H1 (cell line): ENCODE measurements at regions not wholly inside any gene's neighbourhood (a gene's known extent, or its start where the extent isn't known, plus 50 kb on each side); places are given as distances from the start of the nearest gene placed in this dataset.

Source experiments
- ATF3 ChIP-seq: IDR thresholded peaks from 2 replicates; pipeline ENCODE4 v1.6.1; 2011; ENCODE audit warnings: low read depth, mild to moderate bottlenecking, low read length; ENCODE audit not compliant: insufficient read depth
- CTCF ChIP-seq, 3 experiments: IDR thresholded peaks; 1 replicate in 2 of 3; 2 replicates in 1 of 3; pipeline versions ENCODE4 v1.5.1 to v1.6.1; 2011; ENCODE audit warnings: low read length in 3 of 3, mild to moderate bottlenecking in 3 of 3, inconsistent platforms in 2 of 3, low read depth in 1 of 3, moderate library complexity in 1 of 3; ENCODE audit not compliant: insufficient read depth in 1 of 3; ENCODE audit errors: control extremely low read depth in 1 of 3
- HDAC2 ChIP-seq, 2 experiments: fragments of 300-600 bp in 1 of 2; sonication (generic) in 1 of 2; IDR thresholded peaks; 2 replicates each; pipeline ENCODE4 v1.6.1; 2011 to 2012; ENCODE audit warnings: low read depth in 2 of 2, low read length in 2 of 2, mild to moderate bottlenecking in 2 of 2, moderate library complexity in 2 of 2, borderline replicate concordance in 1 of 2, inconsistent platforms in 1 of 2
- RXRA ChIP-seq: IDR thresholded peaks from 2 replicates; pipeline ENCODE4 v1.6.1; 2011; ENCODE audit warnings: low read depth, mild to moderate bottlenecking, low read length, moderate library complexity; ENCODE audit not compliant: insufficient read depth

- no peak for TF ChIP-seq RXRA
- no peak for TF ChIP-seq HDAC2 (IDR thresholded peaks at IDR 0.05; ENCODE audit: borderline replicate concordance in 1 of 2, low read depth in 2 of 2, low read length in 2 of 2)
- no peak for TF ChIP-seq CTCF (IDR thresholded peaks at IDR 0.05; ENCODE audit: control extremely low read depth in 1 of 3, insufficient read depth in 1 of 3, low read depth in 1 of 3, low read length in 3 of 3)
- no peak for TF ChIP-seq ATF3
These were observed 80.4 kb downstream of the CTAGE1 start for GRCh38 chr18:22337306-22337705.
